Skeletal muscle tissue (tissue), 3 donors: ENCODE measurements at regions not wholly inside any gene's neighbourhood (a gene's known extent, or its start where the extent isn't known, plus 50 kb on each side); places are given as distances from the start of the nearest gene placed in this dataset.

Experiments used
- H3K27ac ChIP-seq: one replicate; pipeline ENCODE4 v1.7.0; 2013; ENCODE audit warnings: mild to moderate bottlenecking, low read depth, low read length, inconsistent platforms
- H3K27me3 ChIP-seq, 3 donors: one replicate each; pipeline ENCODE4 v1.7.0; 2013; ENCODE audit warnings: low read length in 3 of 3; ENCODE audit not compliant: control insufficient read depth in 3 of 3, insufficient read depth in 3 of 3
- H3K36me3 ChIP-seq, 3 donors: one replicate each; pipeline ENCODE4 v1.7.0; 2013; ENCODE audit warnings: low read length in 3 of 3; ENCODE audit not compliant: control insufficient read depth in 3 of 3, insufficient read depth in 3 of 3
- H3K4me1 ChIP-seq, 3 donors: one replicate each; pipeline ENCODE4 v1.7.0; 2013; ENCODE audit warnings: low read length in 3 of 3, mild to moderate bottlenecking in 3 of 3; ENCODE audit not compliant: control insufficient read depth in 3 of 3, insufficient read depth in 3 of 3
- H3K4me3 ChIP-seq, 3 donors: one replicate each; pipeline ENCODE4 v1.7.0; 2013; ENCODE audit warnings: low read length in 3 of 3
- H3K9ac ChIP-seq, 3 donors: one replicate each; pipeline ENCODE4 v1.7.0; 2013; ENCODE audit warnings: low read length in 3 of 3, mild to moderate bottlenecking in 3 of 3, moderate library complexity in 2 of 3, low read depth in 1 of 3
- H3K9me3 ChIP-seq, 3 donors: one replicate each; pipeline ENCODE4 v1.7.0; 2013; ENCODE audit warnings: low read length in 3 of 3; ENCODE audit not compliant: control insufficient read depth in 3 of 3
- donor health status: Osteomylitis.

DNA sequence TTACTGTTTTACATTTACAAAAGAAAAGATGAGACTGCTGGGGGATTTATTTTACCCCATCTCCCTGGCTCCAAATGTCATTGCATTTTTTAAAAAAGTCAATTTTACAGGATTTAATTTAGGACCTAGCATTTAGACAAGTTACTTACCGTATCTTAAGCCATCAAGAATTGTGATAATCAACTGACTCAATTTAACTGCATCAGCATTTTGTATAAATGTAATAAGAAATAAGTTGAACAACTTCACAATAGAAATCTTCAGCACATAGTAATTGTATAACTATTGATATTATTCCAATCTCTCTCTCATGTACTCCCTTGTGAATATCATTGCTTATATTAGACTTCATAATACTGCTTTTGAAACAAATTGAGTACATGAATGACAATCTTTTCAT, 907.5 kb upstream of the SLC10A2 start:
- Histone ChIP-seq H3K36me3 (no peaks in the 10 kb centered on the region), H3K4me3 (no peak overlapping the region), H3K27me3 (no peaks in the 10 kb centered on the region), H3K4me1 (peaks cover 0 to 3% (median 0%) of the 10 kb centered on the region in 3 donors), H3K9me3 (no peaks in the 10 kb centered on the region), H3K27ac (no peak overlapping the region), H3K9ac (no peak overlapping the region)

DNA sequence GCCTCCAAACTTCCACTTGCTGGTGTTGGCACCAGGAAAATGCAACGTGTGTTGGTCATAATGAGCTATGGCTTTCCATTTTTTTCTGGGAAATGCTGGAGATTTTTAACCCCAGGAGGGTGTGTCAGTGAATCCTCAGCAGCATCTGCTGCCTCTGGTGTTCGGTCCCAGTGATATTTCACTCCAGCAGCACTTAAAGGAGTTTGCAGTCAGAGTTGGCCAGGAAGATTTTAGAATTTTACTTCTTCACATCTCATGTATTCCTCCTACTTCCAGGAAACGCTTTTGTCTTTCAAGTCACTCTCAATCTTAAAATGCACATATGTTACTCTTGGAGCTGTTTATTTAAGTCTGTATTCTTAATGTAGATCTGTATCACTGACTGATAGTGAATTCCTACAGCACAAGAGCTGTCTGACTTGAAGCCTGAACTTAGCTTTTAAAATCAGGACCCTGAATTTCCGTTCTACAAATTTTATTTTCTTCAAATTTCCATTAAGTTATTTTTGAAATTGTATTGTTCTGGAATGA, 903.4 kb upstream of the SLC10A2 start:
- H3K9ac ChIP-seq, result no peak overlapping the region
- no peaks in the 10 kb centered on the region for H3K36me3 ChIP-seq
- H3K4me3 ChIP-seq, result no peak overlapping the region
- peaks cover 0 to 17% (median 14%) of the 10 kb centered on the region in 3 donors for H3K4me1 ChIP-seq
- no peaks in the 10 kb centered on the region for H3K9me3 ChIP-seq
- no peaks in the 10 kb centered on the region for H3K27me3 ChIP-seq
- H3K27ac ChIP-seq, result no peak overlapping the region

DNA sequence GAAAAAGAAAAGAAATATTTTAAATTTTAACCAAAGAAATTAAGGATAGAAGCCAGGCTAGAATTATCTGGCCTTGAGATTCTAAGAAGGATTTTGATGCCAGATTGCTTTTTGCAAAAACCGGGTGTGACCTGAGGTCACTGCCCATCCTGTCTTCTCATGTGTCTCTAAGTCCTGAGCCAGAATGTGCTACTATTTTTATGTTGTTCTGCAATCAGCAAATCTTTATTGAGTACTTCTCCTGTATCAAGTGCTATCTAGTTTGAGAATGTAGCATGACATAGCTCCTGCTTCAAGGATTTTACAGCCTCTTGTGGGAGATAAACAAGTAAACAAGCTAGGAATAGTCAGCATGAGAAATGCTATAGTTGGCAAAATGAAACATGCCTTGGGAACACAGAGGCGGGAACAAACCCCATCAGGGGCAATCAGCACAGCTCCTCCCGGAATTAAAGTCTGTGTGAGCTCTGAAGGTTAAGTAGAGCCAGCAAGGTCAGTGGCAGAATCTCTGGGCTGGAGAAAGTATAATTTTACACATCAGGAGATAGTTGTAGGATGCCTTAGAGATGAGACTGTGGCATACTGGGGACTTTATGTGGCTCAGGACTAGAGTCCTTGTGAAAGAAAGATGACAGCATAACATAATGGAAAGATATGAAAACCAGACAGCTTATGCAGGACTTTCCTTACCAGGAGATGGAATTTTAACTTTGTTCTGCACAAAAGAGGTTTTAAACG, 899.5 kb upstream of the SLC10A2 start:
- Histone ChIP-seq H3K4me1 (peaks cover 3 to 22% (median 20%) of the 10 kb centered on the region in 3 donors), H3K9ac (peak overlapping the region; percentile 46 to 73 (median 63)), H3K9me3 (no peaks in the 10 kb centered on the region), H3K27ac (peak overlapping the region; percentile 82), H3K27me3 (no peaks in the 10 kb centered on the region), H3K4me3 (peak overlapping the region; percentile 28 to 42 (median 32)), H3K36me3 (no peaks in the 10 kb centered on the region)

DNA sequence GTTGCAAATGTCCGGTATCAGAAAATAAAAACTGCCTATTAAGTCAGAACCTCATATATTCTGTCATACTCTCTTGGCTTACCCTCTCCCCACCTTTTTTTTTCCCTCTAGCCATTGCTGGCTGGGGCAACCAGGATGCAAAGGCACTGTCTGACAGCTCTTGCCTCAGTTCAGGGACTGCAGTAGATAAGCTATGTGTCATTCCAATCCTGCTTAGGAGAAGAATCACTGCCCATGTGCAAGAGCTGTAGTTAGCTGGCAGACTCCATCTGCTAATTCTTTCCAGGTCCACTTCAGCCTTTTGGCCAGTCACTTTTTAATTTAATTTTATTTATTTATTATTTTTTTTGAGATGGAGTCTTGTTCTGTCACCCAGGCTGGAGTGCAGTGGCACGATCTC, 895.6 kb upstream of the SLC10A2 start:
- H3K27ac ChIP-seq, result no peak overlapping the region
- no peaks in the 10 kb centered on the region for H3K27me3 ChIP-seq
- H3K36me3 ChIP-seq, result no peaks in the 10 kb centered on the region

DNA sequence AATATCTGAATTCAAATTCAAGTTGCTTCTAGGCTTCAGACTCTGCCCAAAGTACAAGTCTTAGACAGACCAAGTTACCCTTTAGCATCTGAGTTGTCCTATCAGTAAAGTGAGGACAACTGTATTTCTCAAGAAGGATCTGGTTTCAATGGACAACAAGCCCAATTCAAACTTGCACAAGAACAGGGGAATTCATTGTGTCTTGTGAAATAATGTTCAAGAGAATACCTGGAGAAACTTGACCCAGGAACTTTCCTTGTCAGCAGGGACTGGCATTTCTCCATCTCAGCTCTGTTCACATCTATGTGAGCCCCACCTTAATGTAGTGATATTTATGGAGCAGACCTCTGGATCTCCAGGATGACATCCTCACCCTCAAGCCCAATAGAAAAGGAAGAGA, 894.9 kb upstream of the SLC10A2 start:
- Histone ChIP-seq H3K27ac (no peak overlapping the region), H3K4me1 (peaks cover 3 to 22% (median 19%) of the 10 kb centered on the region in 3 donors), H3K27me3 (no peaks in the 10 kb centered on the region)

More for the DNA sequence above, 895.6 kb upstream of the SLC10A2 start:
- Histone ChIP-seq H3K9me3 (no peaks in the 10 kb centered on the region), H3K4me3 (no peak overlapping the region), H3K9ac (no peak overlapping the region), H3K4me1 (peaks cover 3 to 24% (median 23%) of the 10 kb centered on the region in 3 donors)

DNA sequence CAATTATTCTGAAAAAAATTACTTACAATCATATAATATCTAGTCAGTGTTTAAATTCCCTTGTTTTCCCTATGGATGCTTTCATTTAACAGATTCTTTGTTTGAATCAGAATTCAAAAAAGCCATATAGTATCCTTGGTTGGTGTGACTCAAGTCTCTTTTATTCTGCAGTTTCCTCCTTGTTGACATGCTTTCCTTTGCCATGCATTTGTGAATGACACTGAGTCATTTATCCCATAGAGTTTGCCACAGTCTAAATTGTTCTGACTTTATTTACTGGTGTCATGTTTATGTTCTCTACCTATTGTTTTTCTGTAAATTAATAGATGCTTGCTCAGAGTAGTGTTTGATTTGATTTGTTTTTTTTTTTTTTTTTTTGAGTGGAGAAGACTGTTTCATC, 893.8 kb upstream of the SLC10A2 start:
- H3K36me3 ChIP-seq, result no peaks in the 10 kb centered on the region
- H3K9ac ChIP-seq, result no peak overlapping the region
- H3K27me3 ChIP-seq, result no peaks in the 10 kb centered on the region
- H3K4me1 ChIP-seq, result peaks cover 3 to 13% (median 10%) of the 10 kb centered on the region in 3 donors
- no peak overlapping the region for H3K27ac ChIP-seq
- no peak overlapping the region for H3K4me3 ChIP-seq
- H3K9me3 ChIP-seq, result no peaks in the 10 kb centered on the region

More for the DNA sequence above, 894.9 kb upstream of the SLC10A2 start:
- no peaks in the 10 kb centered on the region for H3K36me3 ChIP-seq
- no peaks in the 10 kb centered on the region for H3K9me3 ChIP-seq
- H3K9ac ChIP-seq, result no peak overlapping the region
- H3K4me3 ChIP-seq, result no peak overlapping the region

DNA sequence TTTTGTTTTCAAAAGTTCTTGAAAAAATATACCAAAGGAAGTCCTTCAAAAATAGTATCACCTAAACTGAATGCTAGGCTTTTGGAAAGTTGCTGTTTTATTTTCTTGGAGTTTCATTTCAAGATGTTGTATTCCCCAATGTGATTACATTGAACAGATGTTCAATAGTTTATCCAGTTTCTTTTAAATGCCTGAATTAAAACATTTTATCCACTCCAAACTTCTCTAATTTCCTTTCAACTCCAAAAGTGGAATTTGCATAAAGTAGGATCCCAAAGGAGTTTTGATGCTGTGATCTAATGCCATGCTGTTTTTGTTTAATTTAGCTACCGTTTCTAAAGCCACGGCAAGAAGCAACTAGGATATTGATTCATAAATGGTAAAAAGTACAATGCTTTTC, 892.5 kb upstream of the SLC10A2 start:
- Histone ChIP-seq H3K27me3 (no peaks in the 10 kb centered on the region), H3K36me3 (no peaks in the 10 kb centered on the region), H3K4me1 (peaks cover 2 to 13% (median 10%) of the 10 kb centered on the region in 3 donors), H3K27ac (no peak overlapping the region), H3K9me3 (no peaks in the 10 kb centered on the region), H3K4me3 (peak overlapping the region in 1 of 3 donors; percentile 36), H3K9ac (peak overlapping the region in 1 of 3 donors; percentile 44)

DNA sequence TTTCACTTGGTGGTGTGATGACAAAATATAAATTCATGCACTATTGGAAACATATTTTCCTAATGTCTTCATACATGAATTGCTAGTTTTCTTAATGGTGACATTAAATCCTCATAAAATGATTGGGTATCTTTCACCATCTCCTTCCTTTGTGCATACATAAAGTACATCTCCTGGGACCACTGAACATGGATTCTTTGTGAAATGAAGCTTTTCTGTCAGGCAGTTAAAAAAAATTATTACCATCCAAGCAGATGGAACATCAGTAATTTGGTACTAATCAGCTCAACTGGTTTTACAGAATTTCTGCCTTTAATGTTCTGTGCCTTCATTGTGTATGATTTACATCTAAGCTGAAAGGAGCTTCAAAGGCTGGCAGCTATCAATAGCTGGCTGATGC, 891.7 kb upstream of the SLC10A2 start:
- Histone ChIP-seq H3K4me1 (peaks cover 0 to 13% (median 7%) of the 10 kb centered on the region in 3 donors), H3K27me3 (no peaks in the 10 kb centered on the region), H3K36me3 (no peaks in the 10 kb centered on the region), H3K9me3 (no peaks in the 10 kb centered on the region), H3K9ac (no peak overlapping the region), H3K27ac (no peak overlapping the region), H3K4me3 (no peak overlapping the region)

DNA sequence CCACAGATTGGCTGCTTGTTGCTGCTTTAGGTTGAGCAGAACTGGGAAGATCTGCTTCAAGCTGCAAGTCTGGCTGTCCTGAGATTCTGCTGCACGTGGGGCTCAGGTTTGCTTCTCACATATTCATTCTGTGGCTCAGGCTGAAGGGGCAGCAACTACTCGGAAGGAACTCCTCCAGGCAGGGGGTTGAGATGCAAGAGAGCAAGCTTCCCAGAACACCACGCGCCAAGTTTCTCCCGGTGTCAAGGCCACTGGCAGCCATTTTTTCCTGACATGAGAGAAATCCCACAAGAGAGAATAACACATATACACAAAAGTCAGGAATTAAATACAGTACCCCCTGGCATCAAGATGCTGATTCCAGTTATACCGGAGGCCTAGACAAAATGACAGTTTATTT, 887.6 kb upstream of the SLC10A2 start:
- Histone ChIP-seq H3K36me3 (no peaks in the 10 kb centered on the region), H3K27me3 (no peaks in the 10 kb centered on the region), H3K4me1 (no peaks in the 10 kb centered on the region), H3K4me3 (no peak overlapping the region), H3K9ac (no peak overlapping the region), H3K27ac (no peak overlapping the region), H3K9me3 (no peaks in the 10 kb centered on the region)

DNA sequence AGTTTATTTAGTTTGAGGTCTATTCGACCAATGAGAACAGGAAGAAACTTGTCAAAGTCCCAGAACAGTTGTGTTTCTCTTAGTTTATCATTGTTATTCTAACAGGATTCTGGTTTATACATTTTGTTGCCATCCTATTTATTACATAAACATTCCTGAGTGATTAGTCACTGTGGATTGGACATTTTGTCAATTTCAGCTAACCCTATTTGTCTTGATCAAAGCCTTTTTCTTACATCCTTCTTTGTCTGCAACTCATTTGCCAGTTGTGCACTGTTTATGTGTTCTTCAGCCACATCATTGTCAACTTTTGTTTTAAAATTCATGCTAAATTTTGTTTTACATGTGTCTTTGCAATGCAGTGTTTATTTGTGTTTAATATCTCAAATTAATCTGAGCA, 886.0 kb upstream of the SLC10A2 start:
- Histone ChIP-seq H3K4me3 (no peak overlapping the region), H3K27me3 (no peaks in the 10 kb centered on the region), H3K36me3 (no peaks in the 10 kb centered on the region), H3K4me1 (no peaks in the 10 kb centered on the region), H3K9ac (no peak overlapping the region), H3K27ac (no peak overlapping the region), H3K9me3 (no peaks in the 10 kb centered on the region)
